ENCODE measurements at regions not wholly inside any gene's neighbourhood (a gene's known extent, or its start where the extent isn't known, plus 50 kb on each side); places are given as distances from the start of the nearest gene placed in this dataset.
A peak's percentile ranks its signal among the peaks of the same experiment; 100 is the strongest.

- peaks cover 2% of the 10 kb centered on the region for H3K27me3 Mint-ChIP-seq (ENCODE audit: low read depth)
- no peaks in the 10 kb centered on the region for H3K36me3 Mint-ChIP-seq (ENCODE audit: low read depth)
- CTCF ChIA-PET = interaction anchor here (0.6 kb wide), 1 partner anchor 257 kb away, joined by 3 read pairs; no protein-coding TSS in a partner anchor
- no peaks in the 10 kb centered on the region for H3K9me3 Mint-ChIP-seq
- H3K4me1 Mint-ChIP-seq (ENCODE audit: low read depth) = no peaks in the 10 kb centered on the region
- no peak overlapping the region for H3K27ac Mint-ChIP-seq
- no peak overlapping the region for H3K4me3 Mint-ChIP-seq
- no peak for DNase-seq
- intact Hi-C loops (cut with micrococcal nuclease) = no loop called here
These were observed 654.1 kb downstream of the PTPRC start for GRCh38 chr1:199292896-199293295.

GRCh38 chr1:199295107-199295506 lies 656.3 kb downstream of the PTPRC start:
- no peak overlapping the region for H3K4me3 Mint-ChIP-seq
- H3K4me1 Mint-ChIP-seq (ENCODE audit: low read depth) = no peaks in the 10 kb centered on the region
- H3K27me3 Mint-ChIP-seq (ENCODE audit: low read depth) = peaks cover 4% of the 10 kb centered on the region
- no peaks in the 10 kb centered on the region for H3K9me3 Mint-ChIP-seq
- H3K27ac Mint-ChIP-seq = no peak overlapping the region
- DNase-seq = no peak
- CTCF ChIA-PET = no interaction called here
- no peaks in the 10 kb centered on the region for H3K36me3 Mint-ChIP-seq (ENCODE audit: low read depth)
- intact Hi-C loops (cut with micrococcal nuclease) = no loop called here

- Mint-ChIP-seq H3K4me3 (no peak overlapping the region), H3K36me3 (ENCODE audit: low read depth) (no peaks in the 10 kb centered on the region)
These were observed 658.3 kb downstream of the PTPRC start for GRCh38 chr1:199297174-199297573.

GRCh38 chr1:199297887-199298286 lies 659.0 kb downstream of the PTPRC start:
- Mint-ChIP-seq H3K36me3 (ENCODE audit: low read depth) (no peaks in the 10 kb centered on the region), H3K27ac (no peak overlapping the region), H3K27me3 (ENCODE audit: low read depth) (peaks cover 4% of the 10 kb centered on the region), H3K4me1 (ENCODE audit: low read depth) (peaks cover 9% of the 10 kb centered on the region), H3K9me3 (no peaks in the 10 kb centered on the region), H3K4me3 (no peak overlapping the region)
- DNase-seq = no peak
- CTCF ChIA-PET = no interaction called here
- intact Hi-C loops (cut with micrococcal nuclease) = no loop called here

More at GRCh38 chr1:199297174-199297573, 658.3 kb downstream of the PTPRC start:
- H3K27me3 Mint-ChIP-seq (ENCODE audit: low read depth) = peaks cover 4% of the 10 kb centered on the region
- intact Hi-C loops (cut with micrococcal nuclease) = no loop called here
- H3K9me3 Mint-ChIP-seq = no peaks in the 10 kb centered on the region
- H3K4me1 Mint-ChIP-seq (ENCODE audit: low read depth) = peaks cover 4% of the 10 kb centered on the region
- CTCF ChIA-PET = no interaction called here
- no peak for DNase-seq
- H3K27ac Mint-ChIP-seq = no peak overlapping the region

- H3K27me3 Mint-ChIP-seq (ENCODE audit: low read depth) = peaks cover 4% of the 10 kb centered on the region
- CTCF ChIA-PET = no interaction called here
- H3K36me3 Mint-ChIP-seq (ENCODE audit: low read depth) = no peaks in the 10 kb centered on the region
- H3K27ac Mint-ChIP-seq = no peak overlapping the region
- intact Hi-C loops (cut with micrococcal nuclease) = no loop called here
- no peaks in the 10 kb centered on the region for H3K9me3 Mint-ChIP-seq
- peaks cover 12% of the 10 kb centered on the region for H3K4me1 Mint-ChIP-seq (ENCODE audit: low read depth)
- no peak for DNase-seq
- no peak overlapping the region for H3K4me3 Mint-ChIP-seq
These were observed 660.0 kb downstream of the PTPRC start for GRCh38 chr1:199298825-199299224.

- no peaks in the 10 kb centered on the region for H3K9me3 Mint-ChIP-seq
- intact Hi-C loops (cut with micrococcal nuclease) = no loop called here
- no peak for DNase-seq
These were observed 662.8 kb downstream of the PTPRC start for GRCh38 chr1:199301472-199302217.

GRCh38 chr1:199302554-199302953 lies 663.7 kb downstream of the PTPRC start:
- intact Hi-C loops (cut with micrococcal nuclease) = no loop called here
- Mint-ChIP-seq H3K27ac (no peak overlapping the region), H3K27me3 (ENCODE audit: low read depth) (peaks cover 13% of the 10 kb centered on the region), H3K9me3 (no peaks in the 10 kb centered on the region), H3K4me1 (ENCODE audit: low read depth) (peaks cover 15% of the 10 kb centered on the region), H3K36me3 (ENCODE audit: low read depth) (no peaks in the 10 kb centered on the region), H3K4me3 (no peak overlapping the region)
- DNase-seq = no peak
- CTCF ChIA-PET = no interaction called here

More at GRCh38 chr1:199301472-199302217, 662.8 kb downstream of the PTPRC start:
- Mint-ChIP-seq H3K4me3 (no peak overlapping the region), H3K27ac (no peak overlapping the region), H3K27me3 (ENCODE audit: low read depth) (peaks cover 9% of the 10 kb centered on the region), H3K36me3 (ENCODE audit: low read depth) (no peaks in the 10 kb centered on the region), H3K4me1 (ENCODE audit: low read depth) (peaks cover 15% of the 10 kb centered on the region)
- CTCF ChIA-PET = no interaction called here

- Mint-ChIP-seq H3K36me3 (ENCODE audit: low read depth) (no peaks in the 10 kb centered on the region), H3K4me3 (no peak overlapping the region), H3K9me3 (no peaks in the 10 kb centered on the region), H3K4me1 (ENCODE audit: low read depth) (peaks cover 18% of the 10 kb centered on the region), H3K27ac (no peak overlapping the region), H3K27me3 (ENCODE audit: low read depth) (peaks cover 13% of the 10 kb centered on the region)
- intact Hi-C loops (cut with micrococcal nuclease) = no loop called here
- CTCF ChIA-PET = no interaction called here
- peak; percentile 5 for DNase-seq
These were observed 664.2 kb downstream of the PTPRC start for GRCh38 chr1:199303035-199303434.

- DNase-seq = no peak
- no peak overlapping the region for H3K27ac Mint-ChIP-seq
- intact Hi-C loops (cut with micrococcal nuclease) = loop anchor here (5.0 kb wide), 1 partner anchor 1528 kb away; the partner anchor contains the start of gene DENND1B
- H3K27me3 Mint-ChIP-seq (ENCODE audit: low read depth) = peaks cover 15% of the 10 kb centered on the region
- no peaks in the 10 kb centered on the region for H3K9me3 Mint-ChIP-seq
- H3K4me3 Mint-ChIP-seq = no peak overlapping the region
- peaks cover 36% of the 10 kb centered on the region for H3K4me1 Mint-ChIP-seq (ENCODE audit: low read depth)
- H3K36me3 Mint-ChIP-seq (ENCODE audit: low read depth) = no peaks in the 10 kb centered on the region
- CTCF ChIA-PET = no interaction called here
These were observed 666.2 kb downstream of the PTPRC start for GRCh38 chr1:199305053-199305452.

- Mint-ChIP-seq H3K36me3 (ENCODE audit: low read depth) (no peaks in the 10 kb centered on the region), H3K27me3 (ENCODE audit: low read depth) (peaks cover 25% of the 10 kb centered on the region), H3K4me1 (ENCODE audit: low read depth) (peaks cover 32% of the 10 kb centered on the region), H3K4me3 (no peak overlapping the region), H3K27ac (no peak overlapping the region), H3K9me3 (no peaks in the 10 kb centered on the region)
- intact Hi-C loops (cut with micrococcal nuclease) = loop anchor here (1.0 to 5.0 kb wide), 10 partner anchors 35 to 1530 kb away; partner anchors contain the start of gene DENND1B
- CTCF ChIA-PET = interaction anchor here (0.7 to 1.5 kb wide), 2 partner anchors 134 to 458 kb away, joined by 3 to 6 read pairs; no protein-coding TSS in a partner anchor
- DNase-seq = no peak
These were observed 668.8 kb downstream of the PTPRC start for GRCh38 chr1:199307496-199308264.

GRCh38 chr1:199308349-199308846 lies 669.6 kb downstream of the PTPRC start:
- DNase-seq = no peak
- Mint-ChIP-seq H3K27me3 (ENCODE audit: low read depth) (peaks cover 25% of the 10 kb centered on the region), H3K9me3 (no peaks in the 10 kb centered on the region), H3K4me3 (no peak overlapping the region), H3K27ac (peak overlapping the region; percentile 51), H3K4me1 (ENCODE audit: low read depth) (peaks cover 31% of the 10 kb centered on the region), H3K36me3 (ENCODE audit: low read depth) (no peaks in the 10 kb centered on the region)
- intact Hi-C loops (cut with micrococcal nuclease) = loop anchor here (1.0 to 5.0 kb wide), 10 partner anchors 36 to 1531 kb away; partner anchors contain the start of gene DENND1B
- CTCF ChIA-PET = interaction anchor here (1.5 kb wide), 1 partner anchor 135 kb away, joined by 6 read pairs; no protein-coding TSS in a partner anchor

GRCh38 chr1:199310708-199311107 lies 671.9 kb downstream of the PTPRC start:
- Mint-ChIP-seq H3K27me3 (ENCODE audit: low read depth) (peaks cover 22% of the 10 kb centered on the region), H3K9me3 (no peaks in the 10 kb centered on the region), H3K4me3 (no peak overlapping the region), H3K4me1 (ENCODE audit: low read depth) (peaks cover 25% of the 10 kb centered on the region), H3K27ac (no peak overlapping the region), H3K36me3 (ENCODE audit: low read depth) (no peaks in the 10 kb centered on the region)
- CTCF ChIA-PET = no interaction called here
- intact Hi-C loops (cut with micrococcal nuclease) = no loop called here
- no peak for DNase-seq
